Transverse colon (tissue), 4 donors: ENCODE measurements at regions not wholly inside any gene's neighbourhood (a gene's known extent, or its start where the extent isn't known, plus 50 kb on each side); places are given as distances from the start of the nearest gene placed in this dataset.

Experiments
- DNase-seq: peaks from one replicate; pipeline ENCODE4 v3.0.0-alpha.2; 2019
- H3K27ac ChIP-seq, 4 donors: fragments of 200-600 bp; sonication (generic); 2 replicates each; pipeline ENCODE4 v1.5.1; 2016 to 2018; ENCODE audit warnings: inconsistent platforms in 4 of 4
- H3K27me3 ChIP-seq: fragments of 200-600 bp; sonication (generic); 2 replicates; pipeline ENCODE4 v1.5.1; 2017; ENCODE audit warnings: inconsistent platforms
- H3K36me3 ChIP-seq, 4 donors: fragments of 200-600 bp; sonication (generic); 2 replicates each; pipeline ENCODE4 v1.5.1; 2017 to 2019; ENCODE audit warnings: inconsistent platforms in 4 of 4
- H3K4me1 ChIP-seq, 4 donors: fragments of 200-600 bp; sonication (generic); 2 replicates each; pipeline ENCODE4 v1.5.1; 2017 to 2020; ENCODE audit warnings: inconsistent platforms in 4 of 4
- H3K4me3 ChIP-seq, 4 donors: fragments of 200-600 bp; sonication (generic); 1 replicate in 1 of 4; 2 replicates in 3 of 4; pipeline versions ENCODE4 v1.5.1 to v1.6.1; 2017 to 2019; ENCODE audit warnings: inconsistent platforms in 4 of 4
- H3K9me3 ChIP-seq, 2 donors: fragments of 200-600 bp; sonication (generic); 2 replicates each; pipeline ENCODE4 v1.5.1; 2017 to 2019; ENCODE audit warnings: inconsistent platforms in 2 of 2
- CTCF ChIP-seq, 5 experiments: fragments of 200-600 bp in 3 of 5; fragments of 450-650 bp in 2 of 5; sonication (generic) in 3 of 5; IDR thresholded peaks; 1 replicate in 2 of 5; 2 replicates in 3 of 5; pipeline ENCODE4 v1.5.1; 2016 to 2017; ENCODE audit warnings: antibody characterized with exemption in 5 of 5, inconsistent platforms in 3 of 5, mild to moderate bottlenecking in 2 of 5, moderate library complexity in 1 of 5
- EP300 ChIP-seq: sonication (generic); formaldehyde crosslinking; IDR thresholded peaks from one replicate; pipeline ENCODE4 v1.6.1; 2017; ENCODE audit warnings: antibody characterized with exemption, low read depth
- POLR2A ChIP-seq: fragments of 450-650 bp; IDR thresholded peaks from one replicate; pipeline ENCODE4 v1.6.1; 2016; ENCODE audit warnings: antibody characterized with exemption, mild to moderate bottlenecking, moderate library complexity
- POLR2AphosphoS5 ChIP-seq, 3 donors: sonication (generic); formaldehyde crosslinking; IDR thresholded peaks; one replicate each; pipeline ENCODE4 v1.6.1; 2016; ENCODE audit warnings: antibody characterized with exemption in 3 of 3
- WGBS, 2 donors: methylation state at CpG; one replicate each; pipeline ENCODE4 v1.1.5; 2018; ENCODE audit warnings: low coverage in 1 of 2; 5-methylcytosine and 5-hydroxymethylcytosine counted together
- in situ Hi-C, 4 donors: fragments of 200-750 bp; cut with MboI; loops; one replicate each; pipeline versions ENCODE4 v1.15.0 to v1.15.1; 2017; ENCODE audit warnings: low sequenced_read_pairs in 3 of 4, low pct_ligation_motif_present in 1 of 4, low pct_unique_long_range_greater_than_20kb in 1 of 4
- intact Hi-C: fragments of 100-400 bp; cut with DNase I; formaldehyde crosslinking; loops from one replicate; pipeline ENCODE4 v1.15.1; 2023; ENCODE audit warnings: low total_unique reads

GRCh38 chr6:91328241-91328640 is 741.4 kb upstream of the MAP3K7 start:
- H3K27ac ChIP-seq, result no peak overlapping the region
- H3K27me3 ChIP-seq, result no peaks in the 10 kb centered on the region
- WGBS, 2 donors, result 82 to 100% methylated on average over 2 to 3 of the region's 3 CpGs
- in situ Hi-C loops, result no loop called here
- intact Hi-C loops, result no loop called here
- H3K4me1 ChIP-seq, result no peaks in the 10 kb centered on the region
- H3K9me3 ChIP-seq, result no peaks in the 10 kb centered on the region
- TF ChIP-seq POLR2A, result no peak
- no peak for TF ChIP-seq EP300
- no peak for TF ChIP-seq POLR2AphosphoS5 (IDR thresholded peaks at IDR 0.05)
- no peak for TF ChIP-seq CTCF (IDR thresholded peaks at IDR 0.05)
- no peak for DNase-seq
- H3K36me3 ChIP-seq, result no peaks in the 10 kb centered on the region
- no peak overlapping the region for H3K4me3 ChIP-seq

GRCh38 chr6:91324711-91325110 is 737.8 kb upstream of the MAP3K7 start:
- in situ Hi-C loops (no loop called here), intact Hi-C loops (no loop called here)
- Histone ChIP-seq H3K36me3 (no peaks in the 10 kb centered on the region), H3K27ac (no peak overlapping the region), H3K27me3 (no peaks in the 10 kb centered on the region), H3K4me3 (no peak overlapping the region), H3K9me3 (no peaks in the 10 kb centered on the region), H3K4me1 (no peaks in the 10 kb centered on the region)
- WGBS, 2 donors, result 70 to 72% methylated on average over 2 of the region's 2 CpGs
- no peak for DNase-seq
- no peak for TF ChIP-seq POLR2A
- no peak for TF ChIP-seq EP300
- no peak for TF ChIP-seq POLR2AphosphoS5 (IDR thresholded peaks at IDR 0.05)
- no peak for TF ChIP-seq CTCF (IDR thresholded peaks at IDR 0.05)

GRCh38 chr6:91317984-91318383 is 731.1 kb upstream of the MAP3K7 start:
- intact Hi-C loops (no loop called here), in situ Hi-C loops (no loop called here)
- H3K4me3 ChIP-seq, result no peak overlapping the region
- DNase-seq, result no peak
- no peaks in the 10 kb centered on the region for H3K27me3 ChIP-seq
- no peak overlapping the region for H3K27ac ChIP-seq
- no peaks in the 10 kb centered on the region for H3K36me3 ChIP-seq
- H3K4me1 ChIP-seq, result no peaks in the 10 kb centered on the region
- H3K9me3 ChIP-seq, result no peaks in the 10 kb centered on the region
- TF ChIP-seq POLR2A (no peak), EP300 (no peak), POLR2AphosphoS5 (IDR thresholded peaks at IDR 0.05) (no peak), CTCF (IDR thresholded peaks at IDR 0.05) (no peak)

- in situ Hi-C loops (no loop called here), intact Hi-C loops (no loop called here)
- H3K9me3 ChIP-seq, result no peaks in the 10 kb centered on the region
- WGBS, 2 donors, result 71 to 74% methylated on average over 2 of the region's 2 CpGs
- H3K4me3 ChIP-seq, result no peak overlapping the region
- TF ChIP-seq POLR2A, result no peak
- TF ChIP-seq POLR2AphosphoS5 (IDR thresholded peaks at IDR 0.05), result no peak
- no peak for TF ChIP-seq EP300
- TF ChIP-seq CTCF (IDR thresholded peaks at IDR 0.05), result no peak
- H3K27ac ChIP-seq, result no peak overlapping the region
- H3K27me3 ChIP-seq, result no peaks in the 10 kb centered on the region
- no peaks in the 10 kb centered on the region for H3K4me1 ChIP-seq
- no peak for DNase-seq
- no peaks in the 10 kb centered on the region for H3K36me3 ChIP-seq
These were observed 730.5 kb upstream of the MAP3K7 start for GRCh38 chr6:91317247-91317835.
